ENCODE measurements at regions not wholly inside any gene's neighbourhood (a gene's known extent, or its start where the extent isn't known, plus 50 kb on each side); places are given as distances from the start of the nearest gene placed in this dataset.

GRCh38 chr1:106049595-106049994 lies 1006.9 kb upstream of the PRMT6 start:
- peaks cover 59% of the 10 kb centered on the region for H3K9me3 ChIP-seq (ENCODE audit: low read length)
- BruUV-seq (replicated peaks) = no TSS peak
- H3K79me2 ChIP-seq (ENCODE audit: insufficient read depth, low read length) = no peaks in the 10 kb centered on the region
- ATAC-seq (no peak), DNase-seq (ENCODE audit: low spot score) (no peak), FAIRE-seq (no peak)
- POLR2A ChIA-PET = no interaction called here
- intact Hi-C loops (cut with micrococcal nuclease; ENCODE audit: unreplicated experiment) = no loop called here
- H3K27me3 ChIP-seq (ENCODE audit: control insufficient read depth in 1 of 2, insufficient read depth in 2 of 2, low read length in 2 of 2) = no peaks in the 10 kb centered on the region
- CTCF ChIA-PET (ENCODE audit: low intra/inter-chr PET ratio, low total read pairs) = no interaction called here
- no peak overlapping the region for H3K4me2 ChIP-seq (ENCODE audit: low read depth, low read length)
- H3K4me3 ChIP-seq (replicated peaks in 1 of 3; ENCODE audit: insufficient read depth in 1 of 3, low read depth in 2 of 3, low read length in 3 of 3) = no peak overlapping the region
- no peak overlapping the region for H3K9ac ChIP-seq (ENCODE audit: insufficient read depth, low read depth, low read length)
- no peaks in the 10 kb centered on the region for H3K4me1 ChIP-seq (ENCODE audit: insufficient read depth, low read length)
- in situ Hi-C loops (cut with HindIII; ENCODE audit: extremely low pct_ligation_motif_present, low pct_unique_long_range_greater_than_20kb) = no loop called here
- no peaks in the 10 kb centered on the region for H4K20me1 ChIP-seq (ENCODE audit: insufficient read depth, low read length)
- 7% methylated on average over 1 of the region's 1 CpG for WGBS (ENCODE audit: low lambda C conversion rate)
- no peak overlapping the region for H2AFZ ChIP-seq (ENCODE audit: low read length)
- no peak overlapping the region for H3K27ac ChIP-seq (ENCODE audit: extremely low read length, insufficient read depth, low read length)
- H3K36me3 ChIP-seq (replicated peaks in 1 of 2; ENCODE audit: control insufficient read depth in 1 of 2, insufficient read depth in 2 of 2, low read length in 2 of 2) = no peaks in the 10 kb centered on the region
- TF ChIP-seq ZBTB38 (CRISPR knock-in tag; IDR thresholded peaks at IDR 0.05) (no peak), THRA (CRISPR knock-in tag; IDR thresholded peaks at IDR 0.05; ENCODE audit: borderline replicate concordance) (no peak), CBX5 (CRISPR knock-in tag; IDR thresholded peaks at IDR 0.05; ENCODE audit: borderline replicate concordance) (no peak), JDP2 (CRISPR knock-in tag; IDR thresholded peaks at IDR 0.05; ENCODE audit: borderline replicate concordance) (no peak), ZBTB7A (CRISPR knock-in tag; IDR thresholded peaks at IDR 0.05) (no peak), MAF1 (CRISPR knock-in tag; IDR thresholded peaks at IDR 0.05; ENCODE audit: borderline replicate concordance) (no peak), USF2 (IDR thresholded peaks at IDR 0.05; ENCODE audit: low read depth, low read length) (no peak), USF2 (CRISPR knock-in tag; IDR thresholded peaks at IDR 0.05; ENCODE audit: borderline replicate concordance) (no peak), PBX3 (CRISPR knock-in tag; IDR thresholded peaks at IDR 0.05; ENCODE audit: borderline replicate concordance) (no peak), ZBTB2 (CRISPR knock-in tag; IDR thresholded peaks at IDR 0.05; ENCODE audit: low read depth) (no peak), REST (IDR thresholded peaks at IDR 0.05; ENCODE audit: borderline replicate concordance in 1 of 2, low read depth in 1 of 2, low read length in 2 of 2) (no peak), ZSCAN9 (CRISPR knock-in tag; IDR thresholded peaks at IDR 0.05; ENCODE audit: borderline replicate concordance) (no peak)
